ENCODE measurements at regions not wholly inside any gene's neighbourhood (a gene's known extent, or its start where the extent isn't known, plus 50 kb on each side); places are given as distances from the start of the nearest gene placed in this dataset.

- TF ChIP-seq EZH2 (IDR thresholded peaks at IDR 0.05; ENCODE audit: low read length) (no peak), CTCF (optimal IDR thresholded peaks at IDR 0.05 in 1 of 3, IDR thresholded peaks at IDR 0.05 in 1 of 3, conservative IDR thresholded peaks at IDR 0.05 in 1 of 3; ENCODE audit: extremely low read depth in 1 of 3, insufficient read depth in 2 of 3, low read length in 3 of 3) (no peak)
Measured at GRCh38 chr5:124231802-124232201, 514.6 kb downstream of the ZNF608 start.

All from keratinocyte (primary cell).